ENCODE measurements at regions not wholly inside any gene's neighbourhood (a gene's known extent, or its start where the extent isn't known, plus 50 kb on each side); places are given as distances from the start of the nearest gene placed in this dataset.

- Histone ChIP-seq H2AFZ (ENCODE audit: low read length) (no peak overlapping the region), H3K4me1 (ENCODE audit: insufficient read depth, low read length, poor library complexity, severe bottlenecking) (no peaks in the 10 kb centered on the region), H3K9me2 (ENCODE audit: insufficient read depth, low read length) (no peaks in the 10 kb centered on the region), H3K27ac (ENCODE audit: low read depth, low read length, poor library complexity, severe bottlenecking) (no peak overlapping the region), H3K9me3 (ENCODE audit: low read length) (no peaks in the 10 kb centered on the region), H3K79me2 (ENCODE audit: insufficient read depth, low read depth, low read length) (no peaks in the 10 kb centered on the region), H3K4me2 (ENCODE audit: low read length) (no peak overlapping the region), H4K20me1 (ENCODE audit: insufficient read depth, low read length) (no peaks in the 10 kb centered on the region), H3K4me3 (ENCODE audit: low read depth, low read length, poor library complexity, severe bottlenecking) (no peak overlapping the region), H3K36me3 (ENCODE audit: insufficient read depth, low read length) (no peaks in the 10 kb centered on the region)
- intact Hi-C loops (cut with micrococcal nuclease; ENCODE audit: unreplicated experiment), result no loop called here
- ChIA-PET POLR2A (no interaction called here), CTCF (ENCODE audit: unreplicated experiment) (interaction anchor here (0.5 kb wide), 1 partner anchor 441 kb away, joined by 8 read pairs; no protein-coding TSS in a partner anchor)
- BruUV-seq (replicated peaks), result no TSS peak
- TF ChIP-seq EZH2phosphoT487 (IDR thresholded peaks at IDR 0.05; ENCODE audit: borderline replicate concordance, low read depth, low read length), result no peak
- TF ChIP-seq, protein P1, sequence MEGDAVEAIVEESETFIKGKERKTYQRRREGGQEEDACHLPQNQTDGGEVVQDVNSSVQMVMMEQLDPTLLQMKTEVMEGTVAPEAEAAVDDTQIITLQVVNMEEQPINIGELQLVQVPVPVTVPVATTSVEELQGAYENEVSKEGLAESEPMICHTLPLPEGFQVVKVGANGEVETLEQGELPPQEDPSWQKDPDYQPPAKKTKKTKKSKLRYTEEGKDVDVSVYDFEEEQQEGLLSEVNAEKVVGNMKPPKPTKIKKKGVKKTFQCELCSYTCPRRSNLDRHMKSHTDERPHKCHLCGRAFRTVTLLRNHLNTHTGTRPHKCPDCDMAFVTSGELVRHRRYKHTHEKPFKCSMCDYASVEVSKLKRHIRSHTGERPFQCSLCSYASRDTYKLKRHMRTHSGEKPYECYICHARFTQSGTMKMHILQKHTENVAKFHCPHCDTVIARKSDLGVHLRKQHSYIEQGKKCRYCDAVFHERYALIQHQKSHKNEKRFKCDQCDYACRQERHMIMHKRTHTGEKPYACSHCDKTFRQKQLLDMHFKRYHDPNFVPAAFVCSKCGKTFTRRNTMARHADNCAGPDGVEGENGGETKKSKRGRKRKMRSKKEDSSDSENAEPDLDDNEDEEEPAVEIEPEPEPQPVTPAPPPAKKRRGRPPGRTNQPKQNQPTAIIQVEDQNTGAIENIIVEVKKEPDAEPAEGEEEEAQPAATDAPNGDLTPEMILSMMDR (conservative IDR thresholded peaks at IDR 0.05; ENCODE audit: low read length), result no peak
- DNase-seq (ENCODE audit: low spot score), result no peak
These were observed 92.4 kb downstream of the MICALL2 start for GRCh38 chr7:1366801-1367405.

DNA sequence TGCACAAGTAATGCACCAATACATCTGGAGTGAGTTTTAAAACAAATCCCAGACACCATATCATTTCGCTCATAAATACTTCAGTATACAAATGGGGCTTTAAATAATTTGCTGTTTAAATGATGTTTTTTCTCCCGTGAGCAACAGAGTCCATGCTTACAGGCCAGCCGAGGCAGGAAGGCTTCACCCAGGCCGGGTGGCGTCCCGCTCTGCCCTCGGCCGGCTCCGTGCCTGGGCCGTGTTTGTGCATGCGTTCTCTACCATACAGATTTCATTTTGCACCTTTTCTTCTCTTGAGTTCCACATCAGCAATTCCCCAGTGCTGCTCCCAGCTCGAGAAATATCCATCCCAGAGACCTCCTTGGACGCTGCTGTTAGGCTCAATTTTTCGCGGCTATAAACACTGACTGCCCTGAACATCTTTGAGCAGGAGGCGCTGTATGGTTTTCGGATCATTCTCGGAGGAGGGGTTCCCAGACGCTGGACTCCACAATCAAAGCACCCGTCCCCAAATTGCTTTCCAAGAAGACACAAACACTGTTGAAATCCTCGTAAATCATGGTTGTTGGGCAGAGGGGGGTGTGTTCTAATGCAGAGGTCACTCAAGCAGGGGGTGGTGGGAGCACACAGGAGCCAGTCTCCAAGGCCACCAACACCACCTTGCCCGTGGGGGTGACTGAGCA lies 91.6 kb downstream of the MICALL2 start:
- no peak for DNase-seq (ENCODE audit: low spot score)
- Histone ChIP-seq H3K9me3 (ENCODE audit: low read length) (no peaks in the 10 kb centered on the region), H3K9me2 (ENCODE audit: insufficient read depth, low read length) (no peaks in the 10 kb centered on the region), H4K20me1 (ENCODE audit: insufficient read depth, low read length) (no peaks in the 10 kb centered on the region), H3K79me2 (ENCODE audit: insufficient read depth, low read depth, low read length) (no peaks in the 10 kb centered on the region), H3K27ac (ENCODE audit: low read depth, low read length, poor library complexity, severe bottlenecking) (no peak overlapping the region), H3K36me3 (ENCODE audit: insufficient read depth, low read length) (no peaks in the 10 kb centered on the region), H3K4me1 (ENCODE audit: insufficient read depth, low read length, poor library complexity, severe bottlenecking) (no peaks in the 10 kb centered on the region), H3K4me2 (ENCODE audit: low read length) (no peak overlapping the region), H3K4me3 (ENCODE audit: low read depth, low read length, poor library complexity, severe bottlenecking) (no peak overlapping the region), H2AFZ (ENCODE audit: low read length) (no peak overlapping the region)
- CTCF ChIA-PET (ENCODE audit: unreplicated experiment), result no interaction called here
- intact Hi-C loops (cut with micrococcal nuclease; ENCODE audit: unreplicated experiment), result no loop called here
- no TSS peak for BruUV-seq (replicated peaks)
- TF ChIP-seq, protein P1 (conservative IDR thresholded peaks at IDR 0.05; ENCODE audit: low read length), result no peak
- TF ChIP-seq EZH2phosphoT487 (IDR thresholded peaks at IDR 0.05; ENCODE audit: borderline replicate concordance, low read depth, low read length), result no peak
- POLR2A ChIA-PET, result no interaction called here

GRCh38 chr7:1368184-1368681 lies 91.0 kb downstream of the MICALL2 start:
- Histone ChIP-seq H3K4me3 (ENCODE audit: low read depth, low read length, poor library complexity, severe bottlenecking) (no peak overlapping the region), H3K27ac (ENCODE audit: low read depth, low read length, poor library complexity, severe bottlenecking) (no peak overlapping the region), H3K9me3 (ENCODE audit: low read length) (no peaks in the 10 kb centered on the region), H3K4me2 (ENCODE audit: low read length) (no peak overlapping the region), H2AFZ (ENCODE audit: low read length) (no peak overlapping the region), H3K79me2 (ENCODE audit: insufficient read depth, low read depth, low read length) (no peaks in the 10 kb centered on the region), H3K4me1 (ENCODE audit: insufficient read depth, low read length, poor library complexity, severe bottlenecking) (no peaks in the 10 kb centered on the region), H4K20me1 (ENCODE audit: insufficient read depth, low read length) (no peaks in the 10 kb centered on the region), H3K36me3 (ENCODE audit: insufficient read depth, low read length) (no peaks in the 10 kb centered on the region), H3K9me2 (ENCODE audit: insufficient read depth, low read length) (no peaks in the 10 kb centered on the region)
- no TSS peak for BruUV-seq (replicated peaks)
- ChIA-PET CTCF (ENCODE audit: unreplicated experiment) (no interaction called here), POLR2A (no interaction called here)
- TF ChIP-seq, protein P1 (conservative IDR thresholded peaks at IDR 0.05; ENCODE audit: low read length), result no peak
- TF ChIP-seq EZH2phosphoT487 (IDR thresholded peaks at IDR 0.05; ENCODE audit: borderline replicate concordance, low read depth, low read length), result no peak
- DNase-seq (ENCODE audit: low spot score), result no peak
- intact Hi-C loops (cut with micrococcal nuclease; ENCODE audit: unreplicated experiment), result no loop called here
